ENCODE measurements at regions not wholly inside any gene's neighbourhood (a gene's known extent, or its start where the extent isn't known, plus 50 kb on each side); places are given as distances from the start of the nearest gene placed in this dataset.

GRCh38 chr20:57025666-57026224 is 240.7 kb downstream of the BMP7 start:
- DNase-seq (ENCODE audit: low read depth): no peak

- no peak for DNase-seq (ENCODE audit: low read depth)
Observed at GRCh38 chr20:57027777-57028176, 238.7 kb downstream of the BMP7 start.

- DNase-seq (ENCODE audit: low read depth): no peak
Observed at GRCh38 chr20:57030611-57031600, 235.5 kb downstream of the BMP7 start.

- DNase-seq (ENCODE audit: low read depth): no peak
Observed at GRCh38 chr20:57031867-57032355, 234.5 kb downstream of the BMP7 start.

- no peak for DNase-seq (ENCODE audit: low read depth)
Observed at GRCh38 chr20:57032847-57033246, 233.6 kb downstream of the BMP7 start.

GRCh38 chr20:57034001-57034400 is 232.4 kb downstream of the BMP7 start:
- DNase-seq (ENCODE audit: low read depth): no peak

- no peak for DNase-seq (ENCODE audit: low read depth)
Observed at GRCh38 chr20:57037689-57038088, 228.8 kb downstream of the BMP7 start.

- no peak for DNase-seq (ENCODE audit: low read depth)
Observed at GRCh38 chr20:57038608-57039440, 227.6 kb downstream of the BMP7 start.

GRCh38 chr20:57040466-57040865 is 226.0 kb downstream of the BMP7 start:
- no peak for DNase-seq (ENCODE audit: low read depth)

GRCh38 chr20:57040924-57041323 is 225.5 kb downstream of the BMP7 start:
- no peak for DNase-seq (ENCODE audit: low read depth)

- DNase-seq (ENCODE audit: low read depth): no peak
Observed at GRCh38 chr20:57043091-57043490, 223.3 kb downstream of the BMP7 start.

- no peak for DNase-seq (ENCODE audit: low read depth)
Observed at GRCh38 chr20:57043669-57044268, 222.7 kb downstream of the BMP7 start.

- DNase-seq (ENCODE audit: low read depth): no peak
Observed at GRCh38 chr20:57047281-57048026, 219.0 kb downstream of the BMP7 start.

- DNase-seq (ENCODE audit: low read depth): no peak
Observed at GRCh38 chr20:57048027-57048869, 218.2 kb downstream of the BMP7 start.

- DNase-seq (ENCODE audit: low read depth): no peak
Observed at GRCh38 chr20:57049296-57049695, 217.1 kb downstream of the BMP7 start.

- no peak for DNase-seq (ENCODE audit: low read depth)
Observed at GRCh38 chr20:57051096-57051495, 215.3 kb downstream of the BMP7 start.

GRCh38 chr20:57053067-57053466 is 213.4 kb downstream of the BMP7 start:
- no peak for DNase-seq (ENCODE audit: low read depth)

- no peak for DNase-seq (ENCODE audit: low read depth)
Observed at GRCh38 chr20:57053793-57054552, 212.5 kb downstream of the BMP7 start.

GRCh38 chr20:57055345-57055744 is 211.1 kb downstream of the BMP7 start:
- DNase-seq (ENCODE audit: low read depth): no peak

GRCh38 chr20:57056651-57057050 is 209.8 kb downstream of the BMP7 start:
- no peak for DNase-seq (ENCODE audit: low read depth)
